ENCODE measurements at regions not wholly inside any gene's neighbourhood (a gene's known extent, or its start where the extent isn't known, plus 50 kb on each side); places are given as distances from the start of the nearest gene placed in this dataset.

- TF ChIP-seq, protein P1, sequence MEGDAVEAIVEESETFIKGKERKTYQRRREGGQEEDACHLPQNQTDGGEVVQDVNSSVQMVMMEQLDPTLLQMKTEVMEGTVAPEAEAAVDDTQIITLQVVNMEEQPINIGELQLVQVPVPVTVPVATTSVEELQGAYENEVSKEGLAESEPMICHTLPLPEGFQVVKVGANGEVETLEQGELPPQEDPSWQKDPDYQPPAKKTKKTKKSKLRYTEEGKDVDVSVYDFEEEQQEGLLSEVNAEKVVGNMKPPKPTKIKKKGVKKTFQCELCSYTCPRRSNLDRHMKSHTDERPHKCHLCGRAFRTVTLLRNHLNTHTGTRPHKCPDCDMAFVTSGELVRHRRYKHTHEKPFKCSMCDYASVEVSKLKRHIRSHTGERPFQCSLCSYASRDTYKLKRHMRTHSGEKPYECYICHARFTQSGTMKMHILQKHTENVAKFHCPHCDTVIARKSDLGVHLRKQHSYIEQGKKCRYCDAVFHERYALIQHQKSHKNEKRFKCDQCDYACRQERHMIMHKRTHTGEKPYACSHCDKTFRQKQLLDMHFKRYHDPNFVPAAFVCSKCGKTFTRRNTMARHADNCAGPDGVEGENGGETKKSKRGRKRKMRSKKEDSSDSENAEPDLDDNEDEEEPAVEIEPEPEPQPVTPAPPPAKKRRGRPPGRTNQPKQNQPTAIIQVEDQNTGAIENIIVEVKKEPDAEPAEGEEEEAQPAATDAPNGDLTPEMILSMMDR (IDR thresholded peaks at IDR 0.05 in 8 of 11, conservative IDR thresholded peaks at IDR 0.05 in 3 of 11): no peak
- no peak for TF ChIP-seq POLR2AphosphoS5 (IDR thresholded peaks at IDR 0.05)
- no peak for TF ChIP-seq POLR2A (IDR thresholded peaks at IDR 0.05)
Observed at GRCh38 chr5:152270096-152270495, 135.0 kb downstream of the NMUR2 start.
